Activated CD8-positive, alpha-beta memory T cell treated with anti-CD3 and anti-CD28 coated beads, Interleukin-2, amount 50 U/mL, for 48 hours (primary cell): ENCODE measurements at regions not wholly inside any gene's neighbourhood (a gene's known extent, or its start where the extent isn't known, plus 50 kb on each side); places are given as distances from the start of the nearest gene placed in this dataset.

ENCODE experiments used
- DNase-seq: peaks from one replicate; pipeline ENCODE4 v3.0.0-alpha.2; 2020

- DNase-seq = no peak
Measured at GRCh38 chr20:58109126-58109880, 119.2 kb downstream of the ANKRD60 start.

DNA sequence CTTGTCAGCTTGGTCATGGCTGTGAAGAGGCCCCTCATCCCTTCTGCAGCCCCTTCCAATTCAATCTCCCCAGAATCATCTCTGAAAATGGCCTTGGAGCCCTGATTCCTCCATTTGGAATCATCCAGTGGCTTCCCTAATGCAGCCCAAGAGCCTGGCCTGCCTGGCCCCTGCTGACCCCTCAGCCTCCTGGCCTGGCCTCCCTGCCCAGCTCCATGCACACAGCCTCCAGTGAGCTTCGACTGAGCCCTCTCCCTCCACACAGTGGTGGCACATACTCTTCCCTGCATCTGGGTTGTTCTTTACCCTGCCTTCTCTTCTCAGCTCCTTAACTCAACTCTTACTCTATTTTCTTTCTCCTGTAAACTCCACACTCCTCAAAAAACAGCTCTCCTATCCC lies 120.9 kb downstream of the ANKRD60 start:
- DNase-seq = no peak

DNA sequence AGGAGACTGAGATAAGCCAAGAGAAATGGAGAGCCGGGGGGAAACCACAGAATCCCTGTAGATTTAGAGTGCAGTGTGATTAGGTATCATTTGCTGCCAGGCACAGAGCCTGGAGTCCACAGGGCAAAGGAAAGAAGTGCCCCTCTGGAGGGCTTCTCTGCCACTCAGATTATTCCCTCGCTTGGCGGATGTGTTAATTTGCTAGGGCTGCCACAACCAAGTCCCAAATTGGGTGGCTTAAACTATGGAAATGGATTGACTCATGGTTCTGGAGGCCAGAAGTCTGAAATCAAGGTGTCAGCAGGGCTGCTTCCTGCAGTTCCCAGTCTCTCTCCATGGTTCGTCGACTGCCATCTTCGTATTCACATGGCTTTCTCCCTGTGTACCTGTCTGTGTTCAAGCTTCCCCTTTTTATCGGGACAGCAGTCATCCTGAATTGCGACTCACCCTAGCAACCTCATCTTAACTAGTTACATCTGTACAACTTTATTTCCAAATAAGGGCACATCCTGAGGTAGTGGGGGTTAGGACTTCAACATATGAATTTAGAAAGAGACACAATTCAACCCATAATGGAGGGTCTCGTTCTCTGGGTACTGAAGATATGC lies 122.2 kb downstream of the ANKRD60 start:
- no peak for DNase-seq

GRCh38 chr20:58103961-58104360 lies 124.5 kb downstream of the ANKRD60 start:
- DNase-seq = no peak

- no peak for DNase-seq
Measured at GRCh38 chr20:58103517-58103904, 124.9 kb downstream of the ANKRD60 start.

- peak; percentile 63 for DNase-seq
Measured at GRCh38 chr20:58102744-58103516, 125.5 kb downstream of the ANKRD60 start.

- no peak for DNase-seq
Measured at GRCh38 chr20:58102261-58102660, 126.2 kb downstream of the ANKRD60 start.

DNA sequence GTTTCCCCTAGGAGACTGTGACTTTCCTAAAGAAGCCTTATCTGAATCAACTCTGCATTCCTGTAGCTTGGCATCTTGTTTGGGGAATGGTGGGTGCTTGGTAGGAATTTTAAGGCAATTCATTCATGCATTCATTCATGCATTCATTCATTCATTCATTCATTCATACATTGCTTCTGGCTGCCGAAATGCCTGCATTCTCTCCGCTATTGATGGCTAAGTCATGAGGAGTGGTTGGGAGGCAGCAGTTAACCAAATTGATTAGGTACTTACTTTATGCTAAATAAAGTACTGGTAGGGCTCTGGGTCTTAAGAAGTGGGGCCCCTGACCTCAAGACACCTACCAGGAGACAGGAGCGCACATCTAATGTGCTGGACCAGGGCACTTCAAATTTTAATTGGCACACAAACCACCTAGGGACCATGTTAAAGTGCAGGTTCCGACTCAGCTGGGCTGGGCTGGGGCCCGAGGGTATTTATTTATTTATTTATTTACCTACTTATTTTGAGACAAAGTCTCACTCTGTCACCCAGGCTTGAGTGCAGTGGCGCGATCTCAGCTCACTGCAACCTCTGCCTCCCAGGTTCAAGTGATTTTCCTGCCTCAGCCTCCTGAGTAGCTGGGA lies 127.6 kb downstream of the ANKRD60 start:
- DNase-seq = no peak

- no peak for DNase-seq
Measured at GRCh38 chr20:58099956-58100730, 128.3 kb downstream of the ANKRD60 start.

GRCh38 chr20:58099291-58099935 lies 129.0 kb downstream of the ANKRD60 start:
- no peak for DNase-seq

DNA sequence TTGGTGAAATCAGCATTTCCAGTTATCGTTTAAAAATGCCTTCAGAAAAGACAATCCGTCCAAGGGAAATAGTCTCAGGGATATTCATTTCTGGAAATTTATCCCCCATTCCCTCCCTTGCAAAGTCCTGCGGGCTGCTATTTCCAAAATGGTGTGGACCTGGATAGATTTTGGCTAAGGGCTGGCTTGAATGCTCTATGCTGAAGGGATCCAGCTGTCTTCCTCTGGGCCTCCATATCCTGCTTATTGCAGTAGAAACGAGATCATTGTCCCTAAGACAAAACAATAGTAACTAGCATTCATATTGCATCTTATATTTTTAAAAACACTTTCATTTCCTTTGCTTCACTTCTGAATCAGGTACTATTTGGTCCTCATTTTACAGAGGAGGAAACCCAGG lies 129.9 kb downstream of the ANKRD60 start:
- DNase-seq = no peak

DNA sequence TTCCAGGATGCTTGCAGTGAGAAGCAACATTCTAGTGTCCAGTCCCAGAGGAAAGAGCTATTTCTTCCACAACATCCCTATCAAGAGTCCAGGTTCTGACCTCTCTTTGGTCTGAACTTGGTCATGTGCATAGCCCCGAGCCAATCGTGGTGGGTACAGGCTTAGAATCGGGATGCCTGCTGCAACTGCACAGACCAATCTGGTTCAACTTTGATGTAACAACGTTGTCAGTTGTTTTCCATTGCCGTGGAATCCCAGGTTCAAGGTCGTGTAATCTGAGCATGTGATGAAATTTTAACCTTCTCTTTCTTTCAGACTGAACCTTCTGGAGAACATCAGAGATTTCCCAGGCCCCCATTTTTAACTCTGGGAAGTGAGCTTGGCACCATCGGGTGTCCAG lies 130.5 kb downstream of the ANKRD60 start:
- no peak for DNase-seq

DNA sequence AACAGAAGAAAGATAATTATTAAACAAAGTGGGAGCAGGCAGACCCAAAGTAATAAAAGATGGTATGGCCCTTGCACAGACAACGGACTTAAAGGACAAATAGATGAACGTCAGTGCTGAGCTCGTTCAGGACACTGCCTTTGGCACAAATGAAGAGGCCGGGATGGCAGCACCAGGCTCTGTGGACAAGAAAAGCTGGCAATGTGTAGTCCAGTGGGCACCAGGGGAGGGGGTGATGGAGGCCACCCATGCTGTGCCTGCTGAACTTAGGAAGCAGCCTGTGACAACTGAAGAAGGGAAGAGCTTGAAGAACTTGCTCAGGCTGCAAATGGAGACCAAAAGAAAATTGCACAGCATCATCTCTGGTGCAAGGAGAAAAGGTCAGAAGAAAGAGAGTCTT lies 131.0 kb downstream of the ANKRD60 start:
- DNase-seq = no peak

- no peak for DNase-seq
Measured at GRCh38 chr20:58096880-58097423, 131.5 kb downstream of the ANKRD60 start.

DNA sequence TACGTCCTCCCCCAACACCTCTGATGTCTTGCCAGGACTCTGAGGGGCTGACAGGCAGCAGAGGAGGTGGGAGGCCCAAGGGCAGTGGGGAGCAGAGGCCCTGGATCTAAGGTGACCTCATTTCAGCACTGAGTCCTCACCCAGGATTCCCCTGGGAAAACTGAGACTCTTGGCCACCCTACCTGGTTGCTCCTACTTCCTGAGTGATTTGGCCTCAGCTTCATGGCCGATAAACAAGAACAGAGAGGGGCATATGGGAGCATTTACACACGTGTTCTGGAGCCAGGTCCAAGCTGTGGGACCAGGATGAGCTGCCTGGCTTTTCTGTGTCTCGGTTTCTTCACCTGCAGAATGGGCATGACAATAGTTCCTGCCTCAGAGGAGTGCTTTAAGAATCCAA lies 133.8 kb downstream of the ANKRD60 start:
- DNase-seq = no peak

- no peak for DNase-seq
Measured at GRCh38 chr20:58094160-58094559, 134.3 kb downstream of the ANKRD60 start.

DNA sequence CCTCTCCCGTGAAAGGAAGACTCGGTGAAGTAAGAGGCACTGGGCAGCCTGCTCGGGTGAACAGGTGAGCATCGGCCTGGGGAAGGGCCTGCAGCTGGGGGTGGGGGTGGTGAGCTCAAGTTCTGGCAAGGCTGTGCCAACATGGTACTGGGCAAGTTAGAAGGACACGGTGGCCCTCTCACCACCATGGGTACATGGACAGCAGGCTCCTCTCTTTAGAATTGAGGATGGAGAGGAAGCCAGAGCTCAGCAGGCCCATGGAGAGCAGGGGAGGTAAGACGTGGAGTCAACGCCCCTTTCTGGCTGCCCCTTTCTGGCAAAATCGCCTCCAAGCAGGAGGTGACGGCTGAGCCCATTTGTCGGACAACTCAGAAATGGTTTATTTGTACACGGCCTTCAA lies 135.6 kb downstream of the ANKRD60 start:
- DNase-seq = peak; percentile 23

DNA sequence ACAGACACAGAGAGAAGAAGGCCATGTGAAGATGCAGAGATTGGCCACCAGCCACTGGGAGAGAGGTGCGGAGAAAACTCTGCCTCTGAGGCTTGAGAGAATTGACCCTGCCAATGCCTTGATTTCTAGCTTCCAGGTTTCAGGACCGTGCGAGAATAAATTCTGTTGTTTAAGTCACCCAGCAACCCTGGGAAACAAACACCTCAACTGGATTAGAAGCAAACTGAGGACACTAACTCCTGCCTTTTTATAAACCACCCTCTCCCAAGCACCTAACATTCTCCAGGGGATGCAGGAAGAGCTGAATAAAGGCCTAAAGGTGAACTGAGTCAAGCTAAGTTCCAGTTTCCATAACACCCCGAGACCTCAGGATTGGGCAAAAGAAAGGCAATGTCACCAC lies 136.1 kb downstream of the ANKRD60 start:
- no peak for DNase-seq

DNA sequence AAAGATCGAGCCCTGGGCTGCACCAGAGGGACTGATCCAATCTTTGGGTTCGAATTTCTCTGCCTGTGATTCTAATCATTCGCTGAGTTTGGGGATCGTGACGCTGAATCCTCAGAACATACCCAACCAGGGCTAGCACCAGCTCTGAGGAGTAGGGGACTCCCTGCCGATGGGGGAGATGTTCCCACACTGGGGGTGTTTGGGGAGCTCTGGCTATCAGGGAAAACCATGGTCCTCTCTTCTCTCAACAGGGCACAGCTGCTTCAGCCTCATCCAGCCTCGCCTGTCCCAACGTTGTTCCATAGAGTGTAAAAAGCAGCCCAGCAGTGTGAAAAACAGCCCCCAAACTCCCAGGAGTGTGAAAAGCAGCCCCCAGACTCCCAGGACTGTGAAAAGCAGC lies 136.6 kb downstream of the ANKRD60 start:
- DNase-seq = no peak

DNA sequence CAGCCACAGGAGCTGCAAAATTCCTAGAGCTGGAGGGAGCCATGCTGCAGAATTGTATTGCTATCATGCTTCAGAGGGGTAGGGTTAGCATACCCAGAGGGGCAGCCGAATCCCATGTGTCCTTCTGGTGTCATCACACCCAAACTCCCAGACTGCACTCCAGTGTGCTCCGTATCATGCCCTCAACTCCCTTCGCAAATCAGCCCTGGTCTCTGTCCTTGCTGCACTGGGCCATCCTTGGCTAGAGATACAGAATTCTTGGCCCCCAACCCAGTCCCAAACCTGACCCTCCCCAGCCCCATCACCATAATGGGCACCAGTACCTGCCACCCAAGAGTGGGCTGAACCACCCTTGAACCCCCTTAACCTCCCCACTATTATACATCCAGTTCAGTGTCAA lies 138.3 kb downstream of the ANKRD60 start:
- DNase-seq = no peak

- DNase-seq = no peak
Measured at GRCh38 chr20:58088625-58089024, 139.8 kb downstream of the ANKRD60 start.

- DNase-seq = no peak
Measured at GRCh38 chr20:58088105-58088504, 140.3 kb downstream of the ANKRD60 start.
